ENCODE measurements at regions not wholly inside any gene's neighbourhood (a gene's known extent, or its start where the extent isn't known, plus 50 kb on each side); places are given as distances from the start of the nearest gene placed in this dataset.
A peak's percentile ranks its signal among the peaks of the same experiment; 100 is the strongest.

GRCh38 chr2:47234456-47234855, 58.1 kb upstream of the CALM2 start:
- no peak for DNase-seq

DNA sequence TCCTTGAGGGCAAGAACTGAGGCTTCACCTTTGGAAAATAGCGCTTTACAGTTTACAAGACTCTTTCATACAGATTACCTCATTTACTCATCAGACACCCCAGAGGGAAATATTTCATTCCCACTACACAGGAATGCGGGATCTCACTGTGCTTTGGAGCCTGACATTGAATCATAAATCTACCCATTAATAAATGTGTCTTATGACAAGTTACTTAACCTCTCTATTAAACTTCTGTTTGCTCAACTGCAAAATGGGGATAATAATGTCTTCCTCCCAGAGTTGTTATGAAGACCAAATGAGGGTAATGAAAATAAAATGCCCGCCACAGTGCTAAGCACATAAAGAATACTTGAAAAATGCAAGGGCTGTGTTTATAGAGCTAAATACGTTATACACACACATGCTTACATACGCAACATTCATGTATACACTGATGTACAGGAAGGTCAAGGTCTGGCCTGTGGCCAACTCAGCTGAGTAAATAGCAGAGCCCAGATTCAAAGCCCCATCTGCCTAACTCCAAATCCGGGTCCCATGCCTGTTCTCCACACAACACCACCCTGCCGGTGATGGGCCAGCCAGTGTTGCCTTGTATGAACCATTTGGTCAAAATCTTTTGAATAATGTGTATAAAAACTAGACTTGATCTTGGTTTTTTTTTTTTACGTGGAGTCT, 56.6 kb upstream of the CALM2 start:
- peak; percentile 61 for DNase-seq

- DNase-seq: no peak
These were observed 54.1 kb upstream of the CALM2 start for GRCh38 chr2:47230418-47230817.

- DNase-seq: no peak
These were observed 51.4 kb upstream of the CALM2 start for GRCh38 chr2:47227532-47228279.

GRCh38 chr2:47226923-47227220, 50.6 kb upstream of the CALM2 start:
- DNase-seq: no peak

DNA sequence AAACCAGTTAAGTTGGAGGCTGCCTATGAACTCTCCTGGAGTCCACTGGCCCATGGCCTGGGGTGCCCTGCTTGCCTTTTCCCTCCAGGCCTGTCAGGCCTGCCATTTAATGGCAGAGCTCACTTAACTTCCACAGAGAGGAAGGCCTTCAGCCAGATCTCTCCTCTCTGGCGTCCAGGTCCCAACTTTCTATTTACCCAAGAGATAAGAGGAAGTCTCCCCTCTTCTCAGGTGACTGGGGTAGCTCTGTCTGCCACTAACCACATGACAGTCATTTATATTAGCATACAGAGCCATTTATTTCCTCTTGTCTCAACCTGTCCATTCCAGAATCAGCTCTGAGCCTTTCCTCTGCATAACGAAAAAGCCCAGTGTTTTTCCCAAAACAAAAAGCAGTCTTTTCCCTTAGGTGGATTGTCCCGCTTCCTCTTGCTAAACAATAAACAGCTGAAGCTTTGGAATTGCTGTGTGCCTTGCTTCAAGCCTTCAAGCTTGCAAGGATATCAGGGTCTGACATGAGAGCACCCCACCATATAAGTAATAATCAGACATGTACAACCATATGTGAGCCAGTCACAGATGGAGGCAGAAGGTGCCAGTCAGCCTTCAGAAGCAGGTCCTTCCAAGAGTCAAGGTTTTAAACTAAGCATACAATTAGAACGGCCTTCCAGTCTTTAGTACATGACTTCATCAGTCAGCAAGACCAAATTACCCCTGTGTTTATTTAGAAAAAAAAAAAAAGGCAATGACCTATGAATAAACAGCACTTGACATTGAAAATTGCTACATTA, 50.0 kb upstream of the CALM2 start:
- no peak for DNase-seq
